Activated CD4-positive, alpha-beta T cell treated with anti-CD3 and anti-CD28 coated beads, Interleukin-2, amount 50 U/mL, for 4 hours (primary cell): ENCODE measurements at regions not wholly inside any gene's neighbourhood (a gene's known extent, or its start where the extent isn't known, plus 50 kb on each side); places are given as distances from the start of the nearest gene placed in this dataset.
"Not testable (repeated sequence)": the region's sequence is repeated elsewhere in the genome, so short reads cannot be mapped to it uniquely, and the experiment has no call there.

ENCODE experiments used
- DNase-seq, 2 experiments: peaks; one replicate each; pipeline ENCODE4 v3.0.0-alpha.2; 2020

- DNase-seq: no peak
Measured at GRCh38 chr20:58033026-58033536, 195.4 kb downstream of the ANKRD60 start.

- no peak for DNase-seq
Measured at GRCh38 chr20:58032599-58032998, 195.9 kb downstream of the ANKRD60 start.

- not testable (repeated sequence) for DNase-seq
Measured at GRCh38 chr20:58031350-58031749, 197.1 kb downstream of the ANKRD60 start.

GRCh38 chr20:58028123-58028522 lies 200.3 kb downstream of the ANKRD60 start:
- no peak for DNase-seq

- DNase-seq: no peak
Measured at GRCh38 chr20:58026361-58026760, 202.1 kb downstream of the ANKRD60 start.

GRCh38 chr20:58025233-58025632 lies 203.2 kb downstream of the ANKRD60 start:
- no peak for DNase-seq

GRCh38 chr20:58024241-58024721 lies 204.2 kb downstream of the ANKRD60 start:
- DNase-seq: no peak

- no peak for DNase-seq
Measured at GRCh38 chr20:58023781-58024180, 204.7 kb downstream of the ANKRD60 start.

- no peak for DNase-seq
Measured at GRCh38 chr20:58023346-58023745, 205.1 kb downstream of the ANKRD60 start.

- no peak for DNase-seq
Measured at GRCh38 chr20:58022711-58023110, 205.7 kb downstream of the ANKRD60 start.

- no peak for DNase-seq
Measured at GRCh38 chr20:58021481-58021880, 207.0 kb downstream of the ANKRD60 start.

GRCh38 chr20:58020656-58021454 lies 207.6 kb downstream of the ANKRD60 start:
- no peak for DNase-seq

- no peak for DNase-seq
Measured at GRCh38 chr20:58019850-58020625, 208.4 kb downstream of the ANKRD60 start.

GRCh38 chr20:58019027-58019849 lies 209.2 kb downstream of the ANKRD60 start:
- DNase-seq: no peak

- no peak for DNase-seq
Measured at GRCh38 chr20:58018590-58018989, 209.9 kb downstream of the ANKRD60 start.

- DNase-seq: no peak
Measured at GRCh38 chr20:58017970-58018530, 210.4 kb downstream of the ANKRD60 start.

GRCh38 chr20:58017231-58017969 lies 211.1 kb downstream of the ANKRD60 start:
- DNase-seq: no peak

- DNase-seq: no peak
Measured at GRCh38 chr20:58016779-58017178, 211.7 kb downstream of the ANKRD60 start.

GRCh38 chr20:58014628-58015315 lies 213.7 kb downstream of the ANKRD60 start:
- DNase-seq: no peak

GRCh38 chr20:58012731-58013510 lies 215.5 kb downstream of the ANKRD60 start:
- no peak for DNase-seq
